Right hindlimb (tissue), 1 donor: ENCODE measurements at regions not wholly inside any gene's neighbourhood (a gene's known extent, or its start where the extent isn't known, plus 50 kb on each side); places are given as distances from the start of the nearest gene placed in this dataset.

ENCODE experiments used
- DNase-seq: peaks from one replicate; pipeline ENCODE4 v3.0.0-alpha.2; 2018

DNA sequence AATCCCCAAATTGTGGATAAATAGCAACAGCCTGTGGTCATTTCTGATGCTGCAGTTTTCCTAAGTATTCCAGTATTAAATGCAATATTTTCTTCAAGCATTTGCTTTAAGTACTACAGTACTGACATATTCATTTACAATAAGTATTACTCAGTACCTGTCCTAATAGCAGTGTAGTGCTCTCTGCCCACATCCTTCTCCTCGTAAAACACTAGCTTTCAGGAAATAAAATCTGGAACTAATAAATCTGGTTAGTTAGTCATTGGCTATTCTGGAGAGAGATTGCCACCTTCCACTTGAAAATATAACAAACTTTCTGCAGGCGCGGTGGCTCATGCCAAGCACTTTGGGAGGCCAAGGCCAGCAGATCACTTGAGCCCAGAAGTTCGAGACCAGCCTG lies 441.5 kb downstream of the PRKD1 start:
- no peak for DNase-seq

DNA sequence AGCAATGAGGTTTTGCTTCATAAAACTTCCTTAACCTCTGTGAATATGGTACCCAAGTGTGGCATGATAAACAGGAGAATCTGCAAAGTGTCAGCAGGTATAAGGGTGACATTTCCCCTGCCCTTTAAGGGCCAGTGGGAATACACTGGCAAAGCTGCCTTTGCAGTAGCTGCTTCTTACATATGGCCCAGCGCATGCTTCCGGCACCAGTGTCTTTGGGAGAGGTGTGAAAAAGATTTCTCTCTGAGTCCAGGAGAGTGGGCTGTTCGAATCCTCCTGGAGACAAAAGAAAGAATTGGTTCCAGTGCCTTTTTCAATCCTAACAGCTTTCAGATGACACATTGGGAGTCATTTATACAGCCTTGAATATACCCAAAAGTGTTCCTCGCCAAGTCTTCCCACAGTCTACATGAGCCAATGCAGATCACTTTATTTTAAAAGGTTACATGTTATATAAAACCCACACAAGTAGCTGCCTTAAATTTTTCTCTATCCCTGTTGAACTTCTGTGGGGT lies 437.7 kb downstream of the PRKD1 start:
- no peak for DNase-seq

DNA sequence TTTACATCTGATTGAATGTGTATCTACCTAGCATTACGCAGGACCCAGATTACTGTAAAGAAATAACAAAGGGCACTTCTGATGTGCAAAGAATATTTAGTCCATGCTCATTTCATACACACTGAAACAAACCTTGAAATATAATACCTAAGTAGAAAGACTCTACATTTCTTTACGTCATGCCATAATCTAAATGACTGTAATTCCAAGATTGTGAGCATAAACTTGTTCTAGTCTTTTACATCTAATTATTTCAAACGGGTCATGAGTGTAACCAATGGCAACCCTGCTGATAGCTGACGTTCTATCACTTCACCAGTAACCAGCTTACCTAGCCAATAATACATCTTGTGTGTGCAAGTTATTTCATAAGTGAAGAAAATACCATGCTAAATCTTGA lies 433.8 kb downstream of the PRKD1 start:
- no peak for DNase-seq

DNA sequence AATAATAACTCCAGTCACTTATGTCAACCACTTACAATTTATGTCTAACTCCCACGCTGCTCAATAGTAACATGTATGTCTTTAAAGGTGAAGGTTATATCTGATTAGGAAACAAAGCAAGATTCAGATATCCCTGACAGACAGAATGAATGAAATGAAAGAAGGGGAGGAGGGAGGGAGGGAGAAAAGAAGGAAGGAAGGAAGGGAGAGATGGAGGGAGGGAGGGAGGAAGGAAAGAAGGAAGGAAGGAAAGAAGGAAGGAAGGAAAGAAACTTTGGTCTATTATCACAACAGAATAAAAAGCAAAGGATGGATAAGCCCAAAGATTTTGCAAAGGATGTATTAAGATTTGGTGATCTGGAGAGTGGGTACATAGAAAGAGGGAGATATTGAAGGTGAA lies 433.3 kb downstream of the PRKD1 start:
- DNase-seq = no peak

DNA sequence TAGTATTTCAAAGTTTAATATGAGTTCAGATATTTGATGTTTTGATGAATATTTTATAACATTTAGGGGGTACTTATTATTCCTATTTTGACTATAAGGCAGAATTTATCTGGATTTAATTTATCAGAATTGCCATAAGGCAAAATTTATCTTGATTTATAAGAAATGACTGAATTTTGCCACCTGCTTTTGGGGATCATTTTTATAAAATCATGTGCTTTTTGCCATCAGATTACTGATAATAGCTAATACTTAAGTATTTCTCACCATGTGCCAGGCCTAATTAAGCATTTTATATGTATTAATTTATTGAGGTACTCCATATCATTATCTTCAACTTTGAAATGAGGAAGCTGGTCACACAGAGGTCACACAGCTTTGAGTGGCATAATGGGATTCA lies 423.7 kb downstream of the PRKD1 start:
- no peak for DNase-seq

DNA sequence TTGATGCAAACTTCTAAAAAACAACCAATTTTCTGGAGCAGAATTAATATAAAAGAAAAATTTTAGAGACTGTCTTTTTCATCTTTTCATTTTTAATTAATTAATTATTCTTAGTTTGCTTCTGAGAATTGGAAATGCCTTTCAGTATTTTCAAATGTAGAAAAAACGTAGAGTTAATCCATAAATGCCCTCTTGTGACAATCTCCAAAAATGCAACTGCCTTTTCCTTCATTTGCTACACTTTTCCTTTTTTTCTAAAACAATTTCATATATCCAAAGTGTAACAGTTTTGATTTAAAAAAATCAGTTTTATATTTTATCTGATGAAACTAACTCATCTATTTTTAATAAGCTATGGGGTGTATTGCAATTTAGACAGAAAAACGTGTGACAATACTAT lies 409.3 kb downstream of the PRKD1 start:
- DNase-seq = no peak

DNA sequence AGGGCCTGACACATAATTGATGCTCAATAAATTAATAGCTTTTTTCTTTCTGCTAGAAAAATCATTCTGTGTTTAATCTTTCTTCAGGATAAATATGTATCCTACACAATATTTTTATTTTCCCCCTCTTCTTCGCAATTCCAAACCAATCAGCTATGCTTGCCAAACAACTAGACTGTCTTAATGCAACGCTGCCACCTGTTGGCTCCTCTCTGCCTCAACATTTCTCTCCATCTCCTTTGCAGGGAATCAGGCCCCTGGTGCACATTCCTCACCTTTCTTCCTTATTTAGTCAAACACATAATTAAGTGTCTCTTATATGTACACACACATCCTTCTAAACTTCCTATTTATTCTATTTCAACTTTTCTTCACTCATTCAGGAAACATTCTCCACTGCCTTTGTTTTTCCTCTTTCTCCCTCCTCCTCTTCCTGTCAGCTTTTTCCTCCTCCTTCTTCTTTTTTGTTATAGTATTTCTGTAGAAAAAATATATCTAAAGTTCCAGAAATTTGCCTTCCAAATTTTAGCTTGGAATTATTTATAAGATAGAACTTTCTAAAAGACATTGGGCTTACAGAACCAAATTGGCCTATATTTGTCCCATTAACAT lies 406.0 kb downstream of the PRKD1 start:
- no peak for DNase-seq
